CD4-positive, alpha-beta T cell treated with Interferon alpha-2 for 1 hour (primary cell): ENCODE measurements at regions not wholly inside any gene's neighbourhood (a gene's known extent, or its start where the extent isn't known, plus 50 kb on each side); places are given as distances from the start of the nearest gene placed in this dataset.
"Not testable (repeated sequence)": the region's sequence is repeated elsewhere in the genome, so short reads cannot be mapped to it uniquely, and the experiment has no call there.

ENCODE experiments used
- DNase-seq, 2 donors: peaks; one replicate each; pipeline ENCODE4 v3.0.0-alpha.2; 2020 to 2022

- not testable (repeated sequence) for DNase-seq
Observed at GRCh38 chr16:62780081-62780480, 743.8 kb upstream of the CDH8 start.

DNA sequence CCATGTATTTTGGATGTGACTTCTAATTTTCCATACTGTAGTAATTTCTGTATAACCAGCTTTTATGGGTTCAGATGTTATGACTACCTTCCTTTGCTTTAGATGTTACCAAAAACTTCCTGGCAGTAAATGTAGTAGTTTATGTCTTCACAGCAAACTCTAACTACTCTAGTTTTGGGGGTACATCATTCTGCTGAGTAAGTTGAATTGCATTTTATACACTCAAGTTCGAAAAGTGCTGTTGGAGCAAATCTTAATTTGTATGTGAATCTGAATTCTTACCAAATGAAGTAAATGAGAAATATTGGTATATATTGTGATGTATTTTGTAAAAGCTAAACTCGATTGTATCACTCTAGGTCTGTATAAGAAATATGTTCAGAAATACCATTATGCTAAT, 728.3 kb upstream of the CDH8 start:
- no peak for DNase-seq

DNA sequence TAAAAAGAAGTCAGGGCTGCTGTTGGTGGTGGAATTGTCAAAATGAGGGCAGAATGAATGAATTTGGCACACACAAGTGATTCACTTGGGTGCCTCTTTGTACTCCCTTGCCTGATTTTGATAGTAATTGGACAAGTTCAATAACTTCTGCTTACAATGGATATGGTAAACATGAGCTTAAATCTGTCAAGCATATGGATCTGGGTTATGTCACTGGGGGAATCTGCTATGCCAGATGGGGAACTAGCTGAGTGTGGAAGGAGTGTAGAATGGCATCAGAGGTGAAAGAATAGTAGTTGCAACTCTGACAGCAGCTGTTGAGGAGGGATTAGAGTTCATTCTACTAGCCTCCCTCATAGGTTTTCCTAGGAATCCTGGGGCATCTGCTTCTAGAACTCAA, 724.2 kb upstream of the CDH8 start:
- DNase-seq, result no peak

DNA sequence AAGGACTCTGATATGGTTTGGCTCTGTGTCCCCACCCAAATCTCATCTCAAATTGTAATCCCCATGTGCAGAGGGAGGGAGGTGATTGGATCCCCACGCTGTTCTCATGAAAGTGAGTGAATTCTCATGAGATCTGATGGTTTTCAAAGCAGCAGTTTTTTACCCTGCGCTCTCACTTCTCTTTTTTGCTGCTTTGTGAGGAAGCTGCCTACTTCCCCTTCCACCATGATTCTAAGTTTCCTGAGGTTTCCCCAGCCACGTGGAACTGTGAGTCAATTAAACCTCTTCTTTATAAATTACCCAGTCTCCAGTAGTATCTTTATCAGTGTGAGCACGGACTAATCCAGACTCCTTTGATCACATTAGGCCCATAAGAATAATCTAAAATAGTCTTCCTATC, 719.7 kb upstream of the CDH8 start:
- no peak for DNase-seq

DNA sequence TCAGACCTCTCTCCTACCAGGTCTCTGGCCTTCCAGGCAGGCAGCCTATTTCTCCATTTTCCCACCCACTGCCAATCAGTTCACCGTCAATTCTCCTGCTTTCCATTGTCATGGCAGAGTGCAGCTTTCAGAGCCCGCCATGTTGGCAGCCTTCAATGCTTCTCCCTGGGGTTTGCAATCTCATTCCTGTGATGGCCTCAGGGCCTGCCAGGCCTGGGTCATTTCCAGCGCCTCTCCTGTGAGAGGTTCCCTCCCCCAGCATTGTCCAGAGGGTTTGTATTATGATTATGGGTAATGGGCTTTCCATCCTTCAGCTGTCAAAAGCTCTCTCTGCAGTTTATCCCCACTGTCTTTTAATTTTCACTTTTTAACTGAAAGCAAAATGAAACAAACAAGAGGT, 716.6 kb upstream of the CDH8 start:
- DNase-seq, result no peak

GRCh38 chr16:62751218-62751617, 715.0 kb upstream of the CDH8 start:
- DNase-seq, result no peak

- no peak for DNase-seq
Observed at GRCh38 chr16:62741692-62742091, 705.5 kb upstream of the CDH8 start.

GRCh38 chr16:62738666-62739460, 702.6 kb upstream of the CDH8 start:
- no peak for DNase-seq

DNA sequence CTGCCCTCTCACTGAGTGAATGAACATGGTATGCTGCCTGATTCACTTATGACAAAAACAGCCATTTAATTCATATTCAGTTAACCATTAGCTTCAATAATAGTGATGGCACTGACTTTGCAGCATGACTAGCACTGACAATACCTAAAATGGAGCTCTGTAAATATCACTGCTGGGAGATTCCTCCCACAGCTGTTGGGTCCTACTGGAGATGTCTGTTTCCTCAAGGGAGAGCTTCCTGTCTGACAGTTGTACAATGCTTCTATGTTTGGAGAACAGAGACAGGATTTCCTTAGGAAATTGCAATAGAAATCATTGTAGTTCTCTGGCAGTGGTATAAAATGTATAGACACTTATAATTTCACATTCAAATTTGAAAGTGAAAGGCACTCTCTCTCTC, 695.9 kb upstream of the CDH8 start:
- DNase-seq, result no peak

GRCh38 chr16:62724670-62725269, 688.5 kb upstream of the CDH8 start:
- not testable (repeated sequence) for DNase-seq

GRCh38 chr16:62720651-62721050, 684.4 kb upstream of the CDH8 start:
- no peak for DNase-seq

DNA sequence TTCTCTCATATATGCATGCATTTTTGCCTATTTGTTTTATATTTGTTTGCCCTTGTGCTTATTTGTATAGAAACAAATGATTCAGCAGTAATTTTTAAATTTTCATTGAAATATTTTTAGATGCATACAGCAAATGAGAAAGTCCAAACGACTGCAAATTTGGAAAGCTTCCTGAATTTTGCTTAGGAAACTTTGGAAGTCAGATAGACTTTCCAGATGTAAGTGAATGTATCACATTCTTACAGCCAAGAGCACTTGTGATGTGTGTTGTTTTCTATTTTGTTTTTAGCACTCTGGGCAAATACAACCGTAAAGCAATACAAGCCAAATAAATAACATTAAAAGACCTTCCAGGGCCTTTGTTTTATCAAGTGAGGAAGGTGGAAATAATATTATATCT, 680.8 kb upstream of the CDH8 start:
- DNase-seq, result no peak

DNA sequence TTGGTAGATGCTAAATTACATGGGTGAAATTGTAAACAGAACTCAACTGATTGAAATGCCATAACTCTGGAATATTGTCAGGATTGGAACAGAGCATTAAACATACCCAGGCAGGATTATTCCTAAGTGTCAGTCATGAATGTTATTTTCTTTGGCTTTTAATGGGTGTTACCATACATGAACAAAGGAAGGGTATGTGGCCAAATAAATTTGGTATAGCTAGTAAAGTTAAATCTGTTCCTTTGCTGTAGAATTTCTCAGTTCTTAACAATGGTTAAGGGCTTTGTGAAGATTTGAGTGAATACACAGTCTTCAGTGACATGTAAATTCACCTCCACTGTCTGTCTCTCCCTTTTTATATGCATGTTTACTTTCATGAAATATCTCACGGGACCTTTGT, 679.5 kb upstream of the CDH8 start:
- no peak for DNase-seq

GRCh38 chr16:62712566-62712965, 676.3 kb upstream of the CDH8 start:
- DNase-seq, result no peak

DNA sequence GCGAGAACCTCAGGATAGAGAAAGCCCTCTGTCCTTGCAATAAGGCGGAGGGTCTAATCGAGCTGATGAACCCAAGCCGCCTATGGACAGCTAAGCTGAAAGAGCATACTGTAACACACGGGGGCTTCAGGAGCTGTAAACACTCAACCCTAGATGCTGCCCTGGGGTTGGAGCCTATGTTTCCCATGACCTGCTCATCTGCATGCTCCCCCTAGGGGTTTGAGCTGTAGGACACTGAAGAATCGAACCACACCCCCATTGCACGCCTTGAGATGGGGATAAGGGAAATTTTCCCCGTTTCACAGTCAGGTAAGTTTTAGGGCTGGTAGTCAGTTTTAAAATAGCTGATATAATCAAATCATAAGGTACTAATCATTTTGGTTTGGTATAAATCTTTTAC, 675.6 kb upstream of the CDH8 start:
- no peak for DNase-seq

- no peak for DNase-seq
Observed at GRCh38 chr16:62709794-62710193, 673.6 kb upstream of the CDH8 start.

- DNase-seq, result no peak
Observed at GRCh38 chr16:62701426-62701825, 665.2 kb upstream of the CDH8 start.

DNA sequence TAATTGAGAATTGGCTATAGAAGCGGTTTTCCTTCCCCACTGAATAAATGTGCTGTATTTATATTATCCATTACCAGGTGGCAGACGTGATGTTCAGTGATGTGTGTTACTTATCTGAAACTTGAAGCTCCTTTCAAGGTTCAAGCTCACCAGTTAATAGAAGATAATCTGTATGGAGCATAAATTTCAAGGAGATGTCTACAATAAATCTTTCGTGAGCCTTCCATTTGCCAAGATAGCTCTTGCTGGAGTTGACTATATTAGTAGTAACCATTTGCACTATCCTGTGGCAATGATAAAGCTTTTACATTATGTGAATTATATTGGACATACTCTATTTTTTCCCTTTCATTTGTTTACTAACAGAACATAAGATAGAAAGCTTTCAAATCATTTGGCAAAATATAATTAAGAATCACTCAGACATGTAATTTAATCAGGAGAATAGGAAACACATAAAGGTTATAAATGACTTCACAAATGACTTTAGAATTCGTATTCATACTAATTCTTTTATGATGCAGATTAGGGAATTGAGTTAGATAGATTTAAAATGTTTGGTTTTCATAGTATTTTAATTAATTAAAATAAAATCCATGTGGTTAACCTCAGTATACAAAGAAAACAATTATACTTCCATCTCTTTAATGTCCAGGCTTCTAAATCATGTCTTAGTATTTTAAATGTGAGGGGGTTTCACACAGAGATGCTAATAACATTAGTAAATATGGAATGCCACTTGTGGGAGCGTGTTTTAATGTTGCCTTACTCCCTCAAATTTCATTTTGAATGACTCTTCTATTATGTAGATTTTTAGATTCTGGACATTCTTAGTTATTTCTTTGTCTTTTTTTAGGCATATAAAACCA, 664.4 kb upstream of the CDH8 start:
- no peak for DNase-seq

DNA sequence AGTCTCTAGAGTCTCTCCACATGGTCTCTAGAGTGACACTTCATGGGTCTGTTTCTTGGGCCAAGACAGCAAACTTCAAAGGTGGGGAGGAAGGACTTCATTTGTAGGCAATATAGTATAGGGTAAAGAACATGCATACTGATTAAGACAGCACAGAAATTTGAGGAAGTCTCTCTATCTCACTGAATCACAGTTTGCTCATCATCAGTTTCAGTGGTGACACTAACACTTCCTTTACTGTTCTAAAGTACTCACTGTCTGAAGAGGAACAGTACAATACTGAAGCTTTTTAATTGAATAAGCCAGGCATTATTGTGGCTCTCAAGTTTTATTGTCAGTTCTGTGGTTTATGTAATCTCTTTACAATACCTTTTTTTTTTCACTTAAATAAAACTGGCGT, 656.4 kb upstream of the CDH8 start:
- DNase-seq, result no peak

GRCh38 chr16:62681819-62682218, 645.6 kb upstream of the CDH8 start:
- DNase-seq, result no peak

DNA sequence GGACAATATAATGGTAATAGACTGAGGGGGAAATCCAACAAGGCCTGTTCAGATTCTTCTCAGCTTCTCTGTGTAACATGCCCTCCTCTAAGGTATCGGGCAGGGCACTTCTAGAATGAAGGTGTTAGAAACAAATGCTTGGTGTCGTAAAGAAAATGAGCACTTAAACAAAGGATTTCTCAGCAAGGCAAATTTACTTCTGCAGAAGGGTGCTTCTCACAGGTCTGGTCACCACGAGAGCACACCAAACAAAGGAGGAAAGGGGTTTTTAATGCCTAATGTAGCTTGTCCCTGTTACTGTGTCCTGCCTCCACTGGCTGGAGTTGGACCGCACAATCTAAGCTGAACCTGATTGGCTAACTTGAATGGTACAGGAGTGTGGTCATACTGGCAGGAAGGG, 642.6 kb upstream of the CDH8 start:
- no peak for DNase-seq

GRCh38 chr16:62676306-62676705, 640.1 kb upstream of the CDH8 start:
- no peak for DNase-seq

GRCh38 chr16:62665269-62665668, 629.0 kb upstream of the CDH8 start:
- no peak for DNase-seq

DNA sequence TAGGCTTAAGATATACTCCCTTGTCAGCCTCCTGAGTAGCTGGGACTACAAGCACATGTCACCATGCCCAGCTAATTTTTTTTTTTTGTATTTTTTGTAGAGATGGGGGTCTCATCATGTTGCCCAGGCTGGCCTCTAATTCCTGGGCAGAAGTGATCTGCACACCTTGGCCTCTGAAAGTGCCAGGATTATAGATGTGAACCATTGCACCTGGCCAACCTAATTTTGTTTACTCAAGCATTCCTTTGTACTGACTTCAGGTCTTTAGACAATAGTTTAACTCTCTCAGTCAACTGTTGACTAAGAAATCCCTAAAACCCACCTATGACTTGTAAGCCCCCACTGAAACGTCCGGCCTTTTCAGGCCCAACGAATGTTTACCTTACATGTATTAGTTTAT, 628.3 kb upstream of the CDH8 start:
- no peak for DNase-seq
